IMR-90 (cell line): ENCODE measurements at regions not wholly inside any gene's neighbourhood (a gene's known extent, or its start where the extent isn't known, plus 50 kb on each side); places are given as distances from the start of the nearest gene placed in this dataset.

Experiments
- ATAC-seq: fragments of 200-7000 bp; cut with Tn5 transposase; 2 replicates; pipeline ENCODE4 v1.9.1; 2020; ENCODE audit warnings: low read depth, mild to moderate bottlenecking, moderate library complexity
- BruUV-seq: library from RNA; stranded (reverse); fragments of 400-500 nt; replicated peaks from 2 replicates; lab custom pipeline; 2021; lab: Mats Ljungman, UMichigan
- CTCF ChIA-PET: fragments of 300-600 bp; formaldehyde crosslinking; extraction: SDS; loops from one replicate; lab custom pipeline; 2021; ENCODE audit warnings: antibody characterized with exemption; lab: Yijun Ruan, JAX
- POLR2A ChIA-PET: fragments of 300-600 bp; sonication (Branson Sonifier 250); formaldehyde crosslinking; loops from one replicate; lab custom pipeline; 2022; ENCODE audit warnings: antibody characterized with exemption; ENCODE audit not compliant: unreplicated experiment; lab: Charles Lee
- DNase-seq: peaks from one replicate; pipeline ENCODE4 v3.0.0; 2013
- H2AFZ ChIP-seq: replicated peaks from 2 replicates; pipeline ENCODE3; 2013; ENCODE audit warnings: low read length, mild to moderate bottlenecking; ENCODE audit not compliant: poor library complexity
- H2AK5ac ChIP-seq: 2 replicates; pipeline ENCODE4 v1.6.1; 2013; ENCODE audit warnings: low read depth, low read length, inconsistent platforms
- H2AK9ac ChIP-seq: replicated peaks from 2 replicates; pipeline ENCODE3; 2013; ENCODE audit warnings: mild to moderate bottlenecking, low read depth, low read length, moderate library complexity; ENCODE audit not compliant: poor library complexity
- H2BK120ac ChIP-seq: 2 replicates; pipeline ENCODE4 v1.6.1; 2013; ENCODE audit warnings: low read depth, low read length, inconsistent platforms
- H2BK15ac ChIP-seq: 3 replicates; pipeline ENCODE4 v1.6.1; 2013; ENCODE audit warnings: low read depth, low read length, inconsistent platforms
- H2BK20ac ChIP-seq: 2 replicates; pipeline ENCODE4 v1.6.1; 2013; ENCODE audit warnings: low read depth, mild to moderate bottlenecking, inconsistent platforms, low read length, moderate library complexity
- H2BK5ac ChIP-seq: 2 replicates; pipeline ENCODE4 v1.6.1; 2013; ENCODE audit warnings: mild to moderate bottlenecking, low read depth, low read length, inconsistent platforms; ENCODE audit not compliant: poor library complexity, severe bottlenecking
- H3K14ac ChIP-seq: replicated peaks from 2 replicates; pipeline ENCODE4 v1.6.1; 2013; ENCODE audit warnings: low read depth, low read length, inconsistent platforms
- H3K18ac ChIP-seq: 2 replicates; pipeline ENCODE4 v1.6.1; 2013; ENCODE audit warnings: low read depth, low read length, control low read depth
- H3K23ac ChIP-seq: 2 replicates; pipeline ENCODE4 v1.6.1; 2013; ENCODE audit warnings: low read depth, low read length, inconsistent platforms
- H3K27ac ChIP-seq: 2 replicates; pipeline ENCODE4 v1.5.1; 2013; ENCODE audit warnings: mild to moderate bottlenecking, control low read depth, low read length; ENCODE audit not compliant: insufficient read depth
- H3K27me3 ChIP-seq: 2 replicates; pipeline ENCODE4 v1.6.1; 2013; ENCODE audit warnings: low read length; ENCODE audit not compliant: control insufficient read depth, insufficient read depth
- H3K36me3 ChIP-seq: 2 replicates; pipeline ENCODE4 v1.6.1; 2013; ENCODE audit warnings: low read length, mixed read lengths; ENCODE audit not compliant: control insufficient read depth, insufficient read depth
- H3K4ac ChIP-seq: 2 replicates; pipeline ENCODE4 v1.6.1; 2013; ENCODE audit warnings: low read depth, low read length, inconsistent platforms
- H3K4me1 ChIP-seq: 2 replicates; pipeline ENCODE4 v1.6.1; 2013; ENCODE audit warnings: low read length, mixed read lengths; ENCODE audit not compliant: control insufficient read depth, insufficient read depth
- H3K4me2 ChIP-seq: 2 replicates; pipeline ENCODE4 v1.6.1; 2013; ENCODE audit warnings: low read depth, mild to moderate bottlenecking, control low read depth, low read length, moderate library complexity
- H3K4me3 ChIP-seq: 2 replicates; pipeline ENCODE4 v1.5.1; 2013; ENCODE audit warnings: low read depth, mild to moderate bottlenecking, control low read depth, low read length, moderate library complexity; ENCODE audit not compliant: insufficient read depth
- H3K56ac ChIP-seq: 2 replicates; pipeline ENCODE4 v1.6.1; 2013; ENCODE audit warnings: low read length, inconsistent platforms; ENCODE audit not compliant: insufficient read depth; ENCODE audit errors: extremely low read depth
- H3K79me1 ChIP-seq, 2 experiments: 2 replicates each; pipeline ENCODE4 v1.6.1; 2013; ENCODE audit warnings: low read length in 2 of 2, inconsistent platforms in 1 of 2, low read depth in 1 of 2
- H3K9ac ChIP-seq: 2 replicates; pipeline ENCODE4 v1.6.1; 2013; ENCODE audit warnings: low read depth, low read length, control low read depth
- H3K9me1 ChIP-seq: 2 replicates; pipeline ENCODE4 v1.6.1; 2013; ENCODE audit warnings: low read length, inconsistent platforms; ENCODE audit not compliant: insufficient read depth
- H3K9me3 ChIP-seq: 2 replicates; pipeline ENCODE4 v1.6.1; 2013; ENCODE audit warnings: low read length; ENCODE audit not compliant: control insufficient read depth, insufficient read depth
- H4K20me1 ChIP-seq: 2 replicates; pipeline ENCODE4 v1.6.1; 2013; ENCODE audit warnings: low read length, inconsistent platforms; ENCODE audit not compliant: insufficient read depth
- H4K5ac ChIP-seq: 2 replicates; pipeline ENCODE4 v1.6.1; 2013; ENCODE audit warnings: mild to moderate bottlenecking, low read depth, low read length, control low read depth
- H4K8ac ChIP-seq, 2 experiments: 2 replicates each; pipeline ENCODE4 v1.6.1; 2013; ENCODE audit warnings: low read depth in 2 of 2, low read length in 2 of 2, control low read depth in 1 of 2, inconsistent platforms in 1 of 2
- H4K91ac ChIP-seq: 2 replicates; pipeline ENCODE4 v1.6.1; 2013; ENCODE audit warnings: low read depth, low read length, inconsistent platforms; ENCODE audit not compliant: insufficient read depth
- BHLHE40 ChIP-seq: fragments of 150-350 bp; IDR thresholded peaks from 2 replicates; pipeline ENCODE4 v1.6.1; 2016; ENCODE audit warnings: mild to moderate bottlenecking, low read depth, low read length
- CEBPB ChIP-seq: IDR thresholded peaks from 2 replicates; pipeline ENCODE4 v1.6.1; 2012; ENCODE audit warnings: low read depth, low read length, improper control_type of control experiment
- ELK1 ChIP-seq: fragments of 150-350 bp; IDR thresholded peaks from 2 replicates; pipeline ENCODE4 v1.6.1; 2016; ENCODE audit warnings: low read depth, mild to moderate bottlenecking, low read length, moderate library complexity, borderline replicate concordance
- FOS ChIP-seq: fragments of 150-350 bp; IDR thresholded peaks from 2 replicates; pipeline ENCODE4 v1.6.1; 2016; ENCODE audit warnings: low read depth, low read length
- MAFK ChIP-seq: IDR thresholded peaks from 2 replicates; pipeline ENCODE4 v1.6.1; 2012; ENCODE audit warnings: low read depth, low read length, improper control_type of control experiment
- MAZ ChIP-seq: IDR thresholded peaks from 2 replicates; pipeline ENCODE4 v1.6.1; 2012; ENCODE audit warnings: low read depth, mild to moderate bottlenecking, low read length, improper control_type of control experiment, moderate library complexity, borderline replicate concordance
- POLR2A ChIP-seq: IDR thresholded peaks from 2 replicates; pipeline ENCODE4 v1.6.1; 2012; ENCODE audit warnings: mild to moderate bottlenecking, low read depth, low read length
- RCOR1 ChIP-seq: IDR thresholded peaks from 2 replicates; pipeline ENCODE4 v1.6.1; 2012; ENCODE audit warnings: mild to moderate bottlenecking, low read length, improper control_type of control experiment; ENCODE audit not compliant: insufficient replicate concordance
- dilution Hi-C: fragments of 300-500 bp; cut with HindIII; formaldehyde crosslinking; loops from one replicate; pipeline ENCODE4 v1.14.3; 2018; ENCODE audit warnings: low sequenced_read_pairs; ENCODE audit not compliant: unreplicated experiment
- in situ Hi-C: fragments of 300-500 bp; cut with MboI; formaldehyde crosslinking; loops from 3 replicates; pipeline ENCODE4 v1.14.3; 2019; ENCODE audit warnings: low sequenced_read_pairs, inconsistent platforms, mixed read lengths
- intact Hi-C: fragments of 100-400 bp; cut with micrococcal nuclease; formaldehyde crosslinking; loops from 2 replicates; pipeline ENCODE4 v1.10.0; 2022
- TF ChIP-seq, protein P1 (sequence below): conservative IDR thresholded peaks from 2 replicates; pipeline ENCODE4 v1.5.1; 2012; ENCODE audit warnings: mild to moderate bottlenecking, low read depth, low read length, improper control_type of control experiment
- TF ChIP-seq, protein P2 (sequence below): fragments of 150-350 bp; IDR thresholded peaks from 2 replicates; pipeline ENCODE4 v1.6.1; 2017; ENCODE audit warnings: mild to moderate bottlenecking, antibody characterized with exemption, low read length, low read depth

- ChIA-PET CTCF (no interaction called here), POLR2A (no interaction called here)
- no peak overlapping the region for H3K14ac ChIP-seq
- no peak overlapping the region for H4K5ac ChIP-seq
- H3K79me1 ChIP-seq: no peaks in the 10 kb centered on the region
- 0 out of 2 replicates have a peak, but pooled peaks cover 2% of the 10 kb centered on the region for H3K9me3 ChIP-seq
- no peaks in the 10 kb centered on the region for H3K36me3 ChIP-seq
- no peak overlapping the region for H2AFZ ChIP-seq
- no peak for DNase-seq
- no peak for ATAC-seq
- H3K18ac ChIP-seq: no peak overlapping the region
- no peak overlapping the region for H2BK20ac ChIP-seq
- H2BK15ac ChIP-seq: no peak overlapping the region
- no peaks in the 10 kb centered on the region for H4K20me1 ChIP-seq
- no peak overlapping the region for H2BK5ac ChIP-seq
- H2BK120ac ChIP-seq: no peak overlapping the region
- H3K4ac ChIP-seq: no peak overlapping the region
- H3K27me3 ChIP-seq: no peaks in the 10 kb centered on the region
- no peak overlapping the region for H3K27ac ChIP-seq
- H3K56ac ChIP-seq: no peak overlapping the region
- in situ Hi-C loops (no loop called here), intact Hi-C loops (no loop called here), dilution Hi-C loops (no loop called here)
- no peak overlapping the region for H3K4me2 ChIP-seq
- no peak overlapping the region for H4K8ac ChIP-seq
- H3K9me1 ChIP-seq: no peaks in the 10 kb centered on the region
- TF ChIP-seq CEBPB (no peak), RCOR1 (no peak), POLR2A (no peak), FOS (no peak), BHLHE40 (no peak), MAZ (no peak), MAFK (no peak), ELK1 (no peak)
- TF ChIP-seq, protein P1, sequence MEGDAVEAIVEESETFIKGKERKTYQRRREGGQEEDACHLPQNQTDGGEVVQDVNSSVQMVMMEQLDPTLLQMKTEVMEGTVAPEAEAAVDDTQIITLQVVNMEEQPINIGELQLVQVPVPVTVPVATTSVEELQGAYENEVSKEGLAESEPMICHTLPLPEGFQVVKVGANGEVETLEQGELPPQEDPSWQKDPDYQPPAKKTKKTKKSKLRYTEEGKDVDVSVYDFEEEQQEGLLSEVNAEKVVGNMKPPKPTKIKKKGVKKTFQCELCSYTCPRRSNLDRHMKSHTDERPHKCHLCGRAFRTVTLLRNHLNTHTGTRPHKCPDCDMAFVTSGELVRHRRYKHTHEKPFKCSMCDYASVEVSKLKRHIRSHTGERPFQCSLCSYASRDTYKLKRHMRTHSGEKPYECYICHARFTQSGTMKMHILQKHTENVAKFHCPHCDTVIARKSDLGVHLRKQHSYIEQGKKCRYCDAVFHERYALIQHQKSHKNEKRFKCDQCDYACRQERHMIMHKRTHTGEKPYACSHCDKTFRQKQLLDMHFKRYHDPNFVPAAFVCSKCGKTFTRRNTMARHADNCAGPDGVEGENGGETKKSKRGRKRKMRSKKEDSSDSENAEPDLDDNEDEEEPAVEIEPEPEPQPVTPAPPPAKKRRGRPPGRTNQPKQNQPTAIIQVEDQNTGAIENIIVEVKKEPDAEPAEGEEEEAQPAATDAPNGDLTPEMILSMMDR: no peak
- TF ChIP-seq, protein P2, sequence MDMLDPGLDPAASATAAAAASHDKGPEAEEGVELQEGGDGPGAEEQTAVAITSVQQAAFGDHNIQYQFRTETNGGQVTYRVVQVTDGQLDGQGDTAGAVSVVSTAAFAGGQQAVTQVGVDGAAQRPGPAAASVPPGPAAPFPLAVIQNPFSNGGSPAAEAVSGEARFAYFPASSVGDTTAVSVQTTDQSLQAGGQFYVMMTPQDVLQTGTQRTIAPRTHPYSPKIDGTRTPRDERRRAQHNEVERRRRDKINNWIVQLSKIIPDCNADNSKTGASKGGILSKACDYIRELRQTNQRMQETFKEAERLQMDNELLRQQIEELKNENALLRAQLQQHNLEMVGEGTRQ: no peak
- no peaks in the 10 kb centered on the region for H3K4me1 ChIP-seq
- BruUV-seq: no TSS peak
- no peak overlapping the region for H3K23ac ChIP-seq
- no peak overlapping the region for H3K4me3 ChIP-seq
- no peak overlapping the region for H4K91ac ChIP-seq
- H3K9ac ChIP-seq: no peak overlapping the region
- H2AK5ac ChIP-seq: no peak overlapping the region
- H2AK9ac ChIP-seq: no peak overlapping the region
These were observed 152.8 kb downstream of the FSIP2 start for GRCh38 chr2:185891403-185891802.
